DND-41 (cell line): ENCODE measurements at regions not wholly inside any gene's neighbourhood (a gene's known extent, or its start where the extent isn't known, plus 50 kb on each side); places are given as distances from the start of the nearest gene placed in this dataset.

Source experiments
- ATAC-seq: fragments of 200-7000 bp; cut with Tn5 transposase; 3 replicates; pipeline ENCODE4 v1.9.1; 2021; ENCODE audit warnings: low read depth; ENCODE audit not compliant: insufficient read depth
- DNase-seq: peaks from one replicate; pipeline ENCODE4 v3.0.0-alpha.2; 2020
- H2AFZ ChIP-seq: 2 replicates; pipeline ENCODE4 v1.6.0; 2012; ENCODE audit warnings: low read depth, low read length
- H3K27ac ChIP-seq: 2 replicates; pipeline ENCODE4 v1.5.1; 2012; ENCODE audit warnings: low read length, inconsistent platforms
- H3K27me3 ChIP-seq: fragments of 200-600 bp; sonication (generic); 2 replicates; pipeline ENCODE4 v1.6.0; 2012; ENCODE audit warnings: low read length, mild to moderate bottlenecking, inconsistent platforms; ENCODE audit not compliant: insufficient read depth, poor library complexity
- H3K36me3 ChIP-seq: 2 replicates; pipeline ENCODE4 v1.5.1; 2012; ENCODE audit warnings: low read length, inconsistent platforms; ENCODE audit not compliant: insufficient read depth
- H3K4me1 ChIP-seq: 2 replicates; pipeline ENCODE4 v1.5.1; 2012; ENCODE audit warnings: mild to moderate bottlenecking, low read length; ENCODE audit not compliant: insufficient read depth
- H3K4me2 ChIP-seq: 2 replicates; pipeline ENCODE4 v1.6.0; 2012; ENCODE audit warnings: mild to moderate bottlenecking, moderate library complexity, low read length, inconsistent platforms; ENCODE audit not compliant: insufficient read depth
- H3K4me3 ChIP-seq, 2 experiments: fragments of 200-600 bp in 1 of 2; shearing (Covaris generic) in 1 of 2; 2 replicates each; pipeline ENCODE4 v1.5.1; 2012 to 2016; ENCODE audit warnings: inconsistent platforms in 2 of 2, low read length in 2 of 2, mild to moderate bottlenecking in 2 of 2, low read depth in 1 of 2, moderate library complexity in 1 of 2
- H3K79me2 ChIP-seq: 2 replicates; pipeline ENCODE4 v1.6.0; 2012; ENCODE audit warnings: low read length, inconsistent platforms; ENCODE audit not compliant: insufficient read depth
- H3K9ac ChIP-seq: 2 replicates; pipeline ENCODE4 v1.6.0; 2012; ENCODE audit warnings: low read depth, mild to moderate bottlenecking, inconsistent platforms, low read length, moderate library complexity
- H3K9me3 ChIP-seq: 2 replicates; pipeline ENCODE4 v1.5.1; 2012; ENCODE audit warnings: low read length, moderate library complexity, mild to moderate bottlenecking, inconsistent platforms; ENCODE audit not compliant: insufficient read depth, severe bottlenecking
- H4K20me1 ChIP-seq: 2 replicates; pipeline ENCODE4 v1.6.0; 2012; ENCODE audit warnings: low read length; ENCODE audit not compliant: insufficient read depth
- CTCF ChIP-seq: IDR thresholded peaks from 2 replicates; pipeline ENCODE4 v1.5.1; 2012; ENCODE audit warnings: borderline replicate concordance, low read length, moderate library complexity, mild to moderate bottlenecking; ENCODE audit not compliant: poor library complexity, severe bottlenecking; ENCODE audit errors: extremely low read depth
- EZH2 ChIP-seq: IDR thresholded peaks from 3 replicates; pipeline ENCODE4 v1.6.1; 2012; ENCODE audit warnings: borderline replicate concordance, low read depth, mild to moderate bottlenecking, moderate library complexity, low read length, inconsistent platforms; ENCODE audit not compliant: severe bottlenecking

GRCh38 chr11:82105331-82105998 lies 628.2 kb downstream of the FAM181B start:
- no peak for ATAC-seq
- H3K9ac ChIP-seq, result no peak overlapping the region
- no peaks in the 10 kb centered on the region for H3K79me2 ChIP-seq
- no peak for TF ChIP-seq EZH2
- no peaks in the 10 kb centered on the region for H4K20me1 ChIP-seq
- H2AFZ ChIP-seq, result no peak overlapping the region
- H3K27ac ChIP-seq, result no peak overlapping the region
- no peak for DNase-seq
- H3K36me3 ChIP-seq, result no peaks in the 10 kb centered on the region
- no peaks in the 10 kb centered on the region for H3K9me3 ChIP-seq
- H3K27me3 ChIP-seq, result no peaks in the 10 kb centered on the region
- H3K4me2 ChIP-seq, result no peak overlapping the region
- no peaks in the 10 kb centered on the region for H3K4me1 ChIP-seq
- H3K4me3 ChIP-seq, result no peak overlapping the region

GRCh38 chr11:82092904-82093303 lies 640.8 kb downstream of the FAM181B start:
- Histone ChIP-seq H3K36me3 (no peaks in the 10 kb centered on the region), H3K9ac (no peak overlapping the region), H3K27me3 (no peaks in the 10 kb centered on the region), H2AFZ (no peak overlapping the region), H3K27ac (no peak overlapping the region), H3K79me2 (no peaks in the 10 kb centered on the region), H3K4me3 (no peak overlapping the region), H3K4me1 (no peaks in the 10 kb centered on the region), H3K4me2 (no peak overlapping the region), H4K20me1 (no peaks in the 10 kb centered on the region), H3K9me3 (no peaks in the 10 kb centered on the region)
- TF ChIP-seq CTCF (no peak), EZH2 (no peak)
- DNase-seq (no peak), ATAC-seq (no peak)

- Histone ChIP-seq H3K4me2 (no peak overlapping the region), H3K79me2 (no peaks in the 10 kb centered on the region), H4K20me1 (no peaks in the 10 kb centered on the region), H3K9ac (no peak overlapping the region), H2AFZ (no peak overlapping the region), H3K27me3 (no peaks in the 10 kb centered on the region), H3K36me3 (no peaks in the 10 kb centered on the region), H3K4me3 (no peak overlapping the region), H3K27ac (no peak overlapping the region), H3K9me3 (no peaks in the 10 kb centered on the region), H3K4me1 (no peaks in the 10 kb centered on the region)
- ATAC-seq (no peak), DNase-seq (no peak)
- TF ChIP-seq EZH2 (no peak), CTCF (no peak)
These were observed 644.2 kb downstream of the FAM181B start for GRCh38 chr11:82089426-82089825.

GRCh38 chr11:82085493-82085892 lies 648.2 kb downstream of the FAM181B start:
- no peaks in the 10 kb centered on the region for H4K20me1 ChIP-seq
- H3K27ac ChIP-seq, result no peak overlapping the region
- H3K4me2 ChIP-seq, result no peak overlapping the region
- ATAC-seq, result no peak
- H3K79me2 ChIP-seq, result no peaks in the 10 kb centered on the region
- H3K9ac ChIP-seq, result no peak overlapping the region
- no peak for TF ChIP-seq CTCF
- no peak for TF ChIP-seq EZH2
- no peaks in the 10 kb centered on the region for H3K27me3 ChIP-seq
- H3K9me3 ChIP-seq, result no peaks in the 10 kb centered on the region
- H2AFZ ChIP-seq, result no peak overlapping the region
- no peaks in the 10 kb centered on the region for H3K36me3 ChIP-seq
- no peak overlapping the region for H3K4me3 ChIP-seq
- no peaks in the 10 kb centered on the region for H3K4me1 ChIP-seq
- no peak for DNase-seq
